GM23338 (cell line): ENCODE measurements at regions not wholly inside any gene's neighbourhood (a gene's known extent, or its start where the extent isn't known, plus 50 kb on each side); places are given as distances from the start of the nearest gene placed in this dataset.

Source experiments
- ATAC-seq: fragments of 200-7000 bp; cut with Tn5 transposase; 3 replicates; pipeline ENCODE4 v1.9.1; 2020
- DNase-seq: peaks from one replicate; pipeline ENCODE4 v3.0.0-alpha.2; 2015; ENCODE audit warnings: low spot score
- H2AFZ ChIP-seq: fragments of 200-600 bp; sonication (generic); 2 replicates; pipeline ENCODE4 v1.8.0; 2016; ENCODE audit warnings: antibody characterized with exemption, mild to moderate bottlenecking, moderate library complexity
- H3F3A ChIP-seq: fragments of 200-600 bp; sonication (generic); replicated peaks from 2 replicates; pipeline ENCODE4 v1.8.0; 2017; ENCODE audit warnings: antibody characterized with exemption, mixed run types, low read depth
- H3K27ac ChIP-seq: fragments of 200-600 bp; sonication (generic); 2 replicates; pipeline ENCODE4 v1.6.1; 2016; ENCODE audit warnings: low read depth
- H3K27me3 ChIP-seq: fragments of 200-600 bp; sonication (generic); 2 replicates; pipeline ENCODE4 v1.8.0; 2016; ENCODE audit warnings: mild to moderate bottlenecking, mixed run types, moderate library complexity; ENCODE audit not compliant: insufficient read depth
- H3K36me3 ChIP-seq: fragments of 200-600 bp; sonication (generic); 2 replicates; pipeline ENCODE4 v1.8.0; 2016; ENCODE audit warnings: mild to moderate bottlenecking; ENCODE audit not compliant: insufficient read depth
- H3K4me1 ChIP-seq: fragments of 200-600 bp; sonication (generic); 2 replicates; pipeline ENCODE4 v1.8.0; 2016; ENCODE audit warnings: mild to moderate bottlenecking, moderate library complexity; ENCODE audit not compliant: insufficient read depth
- H3K4me2 ChIP-seq: fragments of 200-600 bp; sonication (generic); 2 replicates; pipeline ENCODE4 v1.7.1; 2017; ENCODE audit warnings: mixed run types
- H3K4me3 ChIP-seq: fragments of 200-600 bp; sonication (generic); 2 replicates; pipeline ENCODE4 v1.6.1; 2016; ENCODE audit warnings: mixed run types
- H3K79me2 ChIP-seq: fragments of 200-600 bp; sonication (generic); replicated peaks from 2 replicates; pipeline ENCODE4 v1.8.0; 2017; ENCODE audit warnings: mild to moderate bottlenecking; ENCODE audit not compliant: insufficient read depth
- H3K9me2 ChIP-seq: fragments of 200-600 bp; sonication (generic); 2 replicates; pipeline ENCODE4 v1.8.0; 2017; ENCODE audit not compliant: insufficient read depth
- H4K20me1 ChIP-seq: fragments of 200-600 bp; sonication (generic); replicated peaks from 2 replicates; pipeline ENCODE4 v1.8.0; 2017; ENCODE audit warnings: mild to moderate bottlenecking; ENCODE audit not compliant: insufficient read depth
- H3K27ac Mint-ChIP-seq: 2 replicates; pipeline ENCODE4 v1.8.0; 2020; ENCODE audit warnings: inconsistent platforms, mild to moderate bottlenecking, moderate library complexity, mixed read lengths
- H3K27me3 Mint-ChIP-seq: 3 replicates; pipeline ENCODE4 v1.8.0; 2022; ENCODE audit warnings: low read depth, mild to moderate bottlenecking, moderate library complexity, mixed read lengths, inconsistent platforms; ENCODE audit not compliant: insufficient read depth, poor library complexity
- H3K36me3 Mint-ChIP-seq: 3 replicates; pipeline ENCODE4 v1.8.0; 2021; ENCODE audit warnings: low read depth, mild to moderate bottlenecking, inconsistent platforms, moderate library complexity, mixed read lengths
- H3K4me1 Mint-ChIP-seq: 3 replicates; pipeline ENCODE4 v1.8.0; 2020; ENCODE audit warnings: mild to moderate bottlenecking, inconsistent platforms, mixed read lengths
- H3K4me3 Mint-ChIP-seq: 3 replicates; pipeline ENCODE4 v1.8.0; 2021; ENCODE audit warnings: moderate library complexity, mild to moderate bottlenecking, inconsistent platforms, mixed read lengths
- H3K9me3 Mint-ChIP-seq: 3 replicates; pipeline ENCODE4 v1.8.0; 2020; ENCODE audit warnings: moderate library complexity, mild to moderate bottlenecking, inconsistent platforms, mixed read lengths
- CREB1 ChIP-seq: fragments of 250-450 bp; sonication (Bioruptor Pico); IDR thresholded peaks from 2 replicates; pipeline ENCODE4 v1.5.0; 2020; ENCODE audit warnings: low read depth, mild to moderate bottlenecking, moderate library complexity
- CTCF ChIP-seq, 2 experiments: fragments of 200-600 bp in 1 of 2; sonication (generic) in 1 of 2; conservative IDR thresholded peaks; 2 replicates each; pipeline versions ENCODE4 v1.5.1 to v1.6.1; 2016 to 2017; ENCODE audit warnings: antibody characterized with exemption in 2 of 2, low read depth in 2 of 2, mild to moderate bottlenecking in 2 of 2, moderate library complexity in 1 of 2
- EZH2 ChIP-seq: fragments of 200-600 bp; sonication (generic); IDR thresholded peaks from one replicate; pipeline ENCODE4 v1.8.0; 2017; ENCODE audit warnings: antibody characterized with exemption, mild to moderate bottlenecking, low read depth; ENCODE audit not compliant: unreplicated experiment
- EZH2phosphoT487 ChIP-seq: fragments of 200-600 bp; sonication (generic); IDR thresholded peaks from one replicate; pipeline ENCODE4 v1.8.1; 2018; ENCODE audit warnings: antibody characterized with exemption; ENCODE audit not compliant: unreplicated experiment
- JUNB ChIP-seq: IDR thresholded peaks from one replicate; pipeline ENCODE4 v1.6.1; 2016; ENCODE audit warnings: antibody characterized with exemption; ENCODE audit not compliant: unreplicated experiment
- NANOG ChIP-seq: IDR thresholded peaks from 2 replicates; pipeline ENCODE4 v1.6.1; 2016; ENCODE audit warnings: antibody characterized with exemption, borderline replicate concordance
- POLR2AphosphoS5 ChIP-seq: IDR thresholded peaks from 2 replicates; pipeline ENCODE4 v1.6.1; 2016; ENCODE audit warnings: antibody characterized with exemption, low read depth
- STAT1 ChIP-seq: IDR thresholded peaks from one replicate; pipeline ENCODE4 v1.6.1; 2016; ENCODE audit warnings: antibody characterized with exemption; ENCODE audit not compliant: unreplicated experiment
- ZNF114 ChIP-seq: fragments of 250-450 bp; sonication (Bioruptor Pico); IDR thresholded peaks from 2 replicates; pipeline ENCODE4 v1.5.0; 2020; ENCODE audit warnings: mild to moderate bottlenecking, moderate library complexity
- ZNF331 ChIP-seq: fragments of 250-450 bp; sonication (Bioruptor Pico); IDR thresholded peaks from 2 replicates; pipeline ENCODE4 v1.5.0; 2020; ENCODE audit warnings: low read depth, mild to moderate bottlenecking, moderate library complexity
- ZNF462 ChIP-seq: fragments of 250-450 bp; sonication (Bioruptor Pico); IDR thresholded peaks from 2 replicates; pipeline ENCODE4 v1.5.0; 2020; ENCODE audit warnings: mild to moderate bottlenecking, moderate library complexity
- TF ChIP-seq, protein P1 (sequence below): IDR thresholded peaks from one replicate; pipeline ENCODE4 v1.6.1; 2018; ENCODE audit warnings: antibody characterized with exemption; ENCODE audit not compliant: unreplicated experiment
- TF ChIP-seq, protein P2 (sequence below): IDR thresholded peaks from 2 replicates; pipeline ENCODE4 v1.6.1; 2016; ENCODE audit warnings: antibody characterized with exemption

- H3K4me3 ChIP-seq = no peak overlapping the region
- peak overlapping the region; percentile 90; the same call in 1 of the 2 replicates for H2AFZ ChIP-seq
- DNase-seq = no peak
Observed at GRCh38 chr7:131225619-131226513, 101.8 kb upstream of the MKLN1 start.

More at GRCh38 chr7:131225619-131226513, 101.8 kb upstream of the MKLN1 start:
- TF ChIP-seq STAT1 = no peak
- no peak for TF ChIP-seq POLR2AphosphoS5
- no peak for TF ChIP-seq EZH2
- no peak for TF ChIP-seq JUNB
- TF ChIP-seq, protein P1, sequence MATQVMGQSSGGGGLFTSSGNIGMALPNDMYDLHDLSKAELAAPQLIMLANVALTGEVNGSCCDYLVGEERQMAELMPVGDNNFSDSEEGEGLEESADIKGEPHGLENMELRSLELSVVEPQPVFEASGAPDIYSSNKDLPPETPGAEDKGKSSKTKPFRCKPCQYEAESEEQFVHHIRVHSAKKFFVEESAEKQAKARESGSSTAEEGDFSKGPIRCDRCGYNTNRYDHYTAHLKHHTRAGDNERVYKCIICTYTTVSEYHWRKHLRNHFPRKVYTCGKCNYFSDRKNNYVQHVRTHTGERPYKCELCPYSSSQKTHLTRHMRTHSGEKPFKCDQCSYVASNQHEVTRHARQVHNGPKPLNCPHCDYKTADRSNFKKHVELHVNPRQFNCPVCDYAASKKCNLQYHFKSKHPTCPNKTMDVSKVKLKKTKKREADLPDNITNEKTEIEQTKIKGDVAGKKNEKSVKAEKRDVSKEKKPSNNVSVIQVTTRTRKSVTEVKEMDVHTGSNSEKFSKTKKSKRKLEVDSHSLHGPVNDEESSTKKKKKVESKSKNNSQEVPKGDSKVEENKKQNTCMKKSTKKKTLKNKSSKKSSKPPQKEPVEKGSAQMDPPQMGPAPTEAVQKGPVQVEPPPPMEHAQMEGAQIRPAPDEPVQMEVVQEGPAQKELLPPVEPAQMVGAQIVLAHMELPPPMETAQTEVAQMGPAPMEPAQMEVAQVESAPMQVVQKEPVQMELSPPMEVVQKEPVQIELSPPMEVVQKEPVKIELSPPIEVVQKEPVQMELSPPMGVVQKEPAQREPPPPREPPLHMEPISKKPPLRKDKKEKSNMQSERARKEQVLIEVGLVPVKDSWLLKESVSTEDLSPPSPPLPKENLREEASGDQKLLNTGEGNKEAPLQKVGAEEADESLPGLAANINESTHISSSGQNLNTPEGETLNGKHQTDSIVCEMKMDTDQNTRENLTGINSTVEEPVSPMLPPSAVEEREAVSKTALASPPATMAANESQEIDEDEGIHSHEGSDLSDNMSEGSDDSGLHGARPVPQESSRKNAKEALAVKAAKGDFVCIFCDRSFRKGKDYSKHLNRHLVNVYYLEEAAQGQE = no peak
- no peak for TF ChIP-seq EZH2phosphoT487
- no peak for TF ChIP-seq NANOG
- TF ChIP-seq ZNF462 (CRISPR knock-in tag) = no peak
- TF ChIP-seq ZNF114 = no peak
- TF ChIP-seq ZNF331 (CRISPR knock-in tag) = no peak
- no peak for TF ChIP-seq CREB1
- TF ChIP-seq CTCF (conservative IDR thresholded peaks at IDR 0.05; ENCODE audit: low read depth in 2 of 2) = no peak
- TF ChIP-seq, protein P2, sequence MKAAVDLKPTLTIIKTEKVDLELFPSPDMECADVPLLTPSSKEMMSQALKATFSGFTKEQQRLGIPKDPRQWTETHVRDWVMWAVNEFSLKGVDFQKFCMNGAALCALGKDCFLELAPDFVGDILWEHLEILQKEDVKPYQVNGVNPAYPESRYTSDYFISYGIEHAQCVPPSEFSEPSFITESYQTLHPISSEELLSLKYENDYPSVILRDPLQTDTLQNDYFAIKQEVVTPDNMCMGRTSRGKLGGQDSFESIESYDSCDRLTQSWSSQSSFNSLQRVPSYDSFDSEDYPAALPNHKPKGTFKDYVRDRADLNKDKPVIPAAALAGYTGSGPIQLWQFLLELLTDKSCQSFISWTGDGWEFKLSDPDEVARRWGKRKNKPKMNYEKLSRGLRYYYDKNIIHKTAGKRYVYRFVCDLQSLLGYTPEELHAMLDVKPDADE = no peak
- no peaks in the 10 kb centered on the region for H3K27me3 ChIP-seq
- H3K27ac Mint-ChIP-seq = no peak overlapping the region
- peaks cover 6% of the 10 kb centered on the region for H3K4me1 Mint-ChIP-seq
- no peaks in the 10 kb centered on the region for H3K9me3 Mint-ChIP-seq
- no peak overlapping the region for H3K4me2 ChIP-seq
- H3K27ac ChIP-seq = no peak overlapping the region
- no peaks in the 10 kb centered on the region for H3K4me1 ChIP-seq
- peak; percentile 41; the same call in 2 of the 3 replicates for ATAC-seq
- H3K36me3 Mint-ChIP-seq = no peaks in the 10 kb centered on the region
- H3K9me2 ChIP-seq = no peaks in the 10 kb centered on the region
- H3K4me3 Mint-ChIP-seq = no peak overlapping the region
- no peaks in the 10 kb centered on the region for H3K36me3 ChIP-seq
- H3F3A ChIP-seq = no peaks in the 10 kb centered on the region
- H4K20me1 ChIP-seq = no peaks in the 10 kb centered on the region
- peaks cover 5% of the 10 kb centered on the region for H3K27me3 Mint-ChIP-seq
- no peaks in the 10 kb centered on the region for H3K79me2 ChIP-seq
